ENCODE measurements at regions not wholly inside any gene's neighbourhood (a gene's known extent, or its start where the extent isn't known, plus 50 kb on each side); places are given as distances from the start of the nearest gene placed in this dataset.
"Not testable (repeated sequence)": the region's sequence is repeated elsewhere in the genome, so short reads cannot be mapped to it uniquely, and the experiment has no call there.

DNA sequence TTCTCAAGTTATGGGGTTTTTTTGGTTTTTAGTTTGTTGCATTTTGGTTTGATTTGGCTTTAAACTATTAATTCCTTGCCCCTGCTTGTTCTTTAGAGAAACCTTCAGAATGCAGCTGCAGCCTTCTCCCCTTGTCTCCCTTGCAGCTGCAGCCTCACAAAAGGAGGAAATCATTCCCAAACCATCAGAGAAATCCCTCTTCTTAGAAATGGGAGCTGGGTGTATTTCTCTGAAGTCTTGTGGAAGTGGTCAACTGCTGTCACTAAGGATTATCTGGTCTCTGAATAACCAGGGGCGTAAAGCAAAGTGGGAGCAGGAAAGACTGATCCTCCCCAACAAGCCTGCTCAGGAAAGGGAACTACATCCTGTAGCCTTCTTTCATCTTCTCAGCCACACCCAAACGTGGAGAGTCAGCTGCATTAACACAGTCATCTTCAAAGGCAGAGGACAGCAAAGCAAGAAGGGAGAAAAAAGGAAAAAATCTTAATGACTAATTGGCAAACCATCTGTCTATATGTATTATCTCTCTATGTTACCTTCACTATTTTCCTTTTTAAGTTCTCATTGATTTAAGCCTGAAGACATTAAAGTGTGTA is 1834.1 kb upstream of the PIK3C3 start:
- H4K20me1 ChIP-seq (ENCODE audit: low read depth): no peaks in the 10 kb centered on the region
- peaks cover 10% of the 10 kb centered on the region for H3K4me1 ChIP-seq
- H3K27ac ChIP-seq: no peak overlapping the region
- Mint-ChIP-seq H3K27me3 (ENCODE audit: insufficient read depth, low read depth) (no peaks in the 10 kb centered on the region), H3K4me3 (no peak overlapping the region), H3K9me3 (peaks cover 42% of the 10 kb centered on the region), H3K27ac (no peak overlapping the region), H3K36me3 (no peaks in the 10 kb centered on the region), H3K4me1 (no peaks in the 10 kb centered on the region)
- H3K79me2 ChIP-seq (ENCODE audit: low read depth): no peaks in the 10 kb centered on the region
- H3F3A ChIP-seq (ENCODE audit: low read depth): no peaks in the 10 kb centered on the region
- peak; percentile 2 for DNase-seq (ENCODE audit: low spot score)
- H3K27me3 ChIP-seq: no peaks in the 10 kb centered on the region
- no peak for TF ChIP-seq EZH2phosphoT487 (IDR thresholded peaks at IDR 0.05)
- TF ChIP-seq, protein P1, sequence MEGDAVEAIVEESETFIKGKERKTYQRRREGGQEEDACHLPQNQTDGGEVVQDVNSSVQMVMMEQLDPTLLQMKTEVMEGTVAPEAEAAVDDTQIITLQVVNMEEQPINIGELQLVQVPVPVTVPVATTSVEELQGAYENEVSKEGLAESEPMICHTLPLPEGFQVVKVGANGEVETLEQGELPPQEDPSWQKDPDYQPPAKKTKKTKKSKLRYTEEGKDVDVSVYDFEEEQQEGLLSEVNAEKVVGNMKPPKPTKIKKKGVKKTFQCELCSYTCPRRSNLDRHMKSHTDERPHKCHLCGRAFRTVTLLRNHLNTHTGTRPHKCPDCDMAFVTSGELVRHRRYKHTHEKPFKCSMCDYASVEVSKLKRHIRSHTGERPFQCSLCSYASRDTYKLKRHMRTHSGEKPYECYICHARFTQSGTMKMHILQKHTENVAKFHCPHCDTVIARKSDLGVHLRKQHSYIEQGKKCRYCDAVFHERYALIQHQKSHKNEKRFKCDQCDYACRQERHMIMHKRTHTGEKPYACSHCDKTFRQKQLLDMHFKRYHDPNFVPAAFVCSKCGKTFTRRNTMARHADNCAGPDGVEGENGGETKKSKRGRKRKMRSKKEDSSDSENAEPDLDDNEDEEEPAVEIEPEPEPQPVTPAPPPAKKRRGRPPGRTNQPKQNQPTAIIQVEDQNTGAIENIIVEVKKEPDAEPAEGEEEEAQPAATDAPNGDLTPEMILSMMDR (IDR thresholded peaks at IDR 0.05): no peak
- TF ChIP-seq EZH2 (IDR thresholded peaks at IDR 0.05): no peak
- no peaks in the 10 kb centered on the region for H3K9me3 ChIP-seq (ENCODE audit: low read depth)
- H3K4me2 ChIP-seq: peak overlapping the region; percentile 5
- no peaks in the 10 kb centered on the region for H3K36me3 ChIP-seq
- H3K9ac ChIP-seq: no peak overlapping the region
- H3K4me3 ChIP-seq: no peak overlapping the region
- H2AFZ ChIP-seq (replicated peaks): no peak overlapping the region

DNA sequence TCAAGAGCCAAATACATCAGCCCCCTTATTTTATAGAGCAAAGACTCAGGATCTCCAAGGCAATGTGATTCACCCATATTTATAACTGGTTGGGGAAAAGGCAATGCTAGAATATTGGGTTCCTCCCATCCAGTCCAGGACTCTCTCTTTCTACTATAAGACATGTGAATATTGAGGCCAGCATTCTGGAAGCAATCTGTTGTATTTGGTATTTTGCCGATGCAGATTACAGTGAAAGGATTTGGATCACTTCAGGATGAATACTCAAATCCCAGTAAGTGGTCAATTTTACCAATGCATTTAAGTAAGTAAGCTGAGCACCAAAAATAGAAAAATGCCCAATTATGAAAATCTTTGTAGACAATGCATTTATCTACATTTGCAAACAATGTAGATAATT is 1834.7 kb upstream of the PIK3C3 start:
- no peak overlapping the region for H3K4me3 ChIP-seq
- H3K27ac Mint-ChIP-seq: no peak overlapping the region
- TF ChIP-seq EZH2phosphoT487 (IDR thresholded peaks at IDR 0.05) (no peak), EZH2 (IDR thresholded peaks at IDR 0.05) (no peak)
- TF ChIP-seq, protein P1 (IDR thresholded peaks at IDR 0.05): no peak
- H3K27ac ChIP-seq: no peak overlapping the region
- no peaks in the 10 kb centered on the region for H3F3A ChIP-seq (ENCODE audit: low read depth)
- no peaks in the 10 kb centered on the region for H3K36me3 Mint-ChIP-seq
- H2AFZ ChIP-seq (replicated peaks): no peak overlapping the region
- H3K4me1 Mint-ChIP-seq: no peaks in the 10 kb centered on the region
- no peaks in the 10 kb centered on the region for H3K27me3 ChIP-seq
- DNase-seq (ENCODE audit: low spot score): no peak
- no peaks in the 10 kb centered on the region for H3K36me3 ChIP-seq
- H3K9me3 Mint-ChIP-seq: peaks cover 42% of the 10 kb centered on the region
- peaks cover 10% of the 10 kb centered on the region for H3K4me1 ChIP-seq
- H3K4me3 Mint-ChIP-seq: no peak overlapping the region
- H3K79me2 ChIP-seq (ENCODE audit: low read depth): no peaks in the 10 kb centered on the region
- no peak overlapping the region for H3K9ac ChIP-seq
- no peaks in the 10 kb centered on the region for H3K27me3 Mint-ChIP-seq (ENCODE audit: insufficient read depth, low read depth)
- H4K20me1 ChIP-seq (ENCODE audit: low read depth): no peaks in the 10 kb centered on the region
- H3K9me3 ChIP-seq (ENCODE audit: low read depth): no peaks in the 10 kb centered on the region
- no peak overlapping the region for H3K4me2 ChIP-seq

DNA sequence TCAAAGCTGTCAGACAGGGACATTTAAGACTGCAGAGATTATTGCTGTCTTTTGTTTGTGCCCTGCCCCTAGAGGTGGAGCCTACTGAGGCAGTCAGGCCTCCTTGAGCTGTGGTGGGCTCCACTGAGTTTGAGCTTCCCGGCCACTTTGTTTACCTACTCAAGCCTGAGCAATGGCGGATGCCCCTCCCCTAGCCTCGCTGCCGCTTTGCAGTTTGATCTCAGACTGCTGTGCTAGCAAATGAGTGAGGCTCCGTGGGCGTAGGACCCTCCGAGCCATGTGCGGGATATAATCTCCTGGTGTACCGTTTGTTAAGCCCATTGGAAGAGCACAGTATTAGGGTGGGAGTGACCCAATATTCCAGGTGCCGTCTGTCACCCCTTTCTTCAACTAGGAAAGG is 1835.5 kb upstream of the PIK3C3 start:
- H3K36me3 Mint-ChIP-seq; H3K4me3 ChIP-seq; H3K79me2 ChIP-seq (ENCODE audit: low read depth); H3K9ac ChIP-seq; H3K4me1 Mint-ChIP-seq; H3K27ac ChIP-seq; H3F3A ChIP-seq (ENCODE audit: low read depth); DNase-seq (ENCODE audit: low spot score); H3K27me3 ChIP-seq; H4K20me1 ChIP-seq (ENCODE audit: low read depth); H3K9me3 ChIP-seq (ENCODE audit: low read depth); H3K27me3 Mint-ChIP-seq (ENCODE audit: insufficient read depth, low read depth); H3K4me3 Mint-ChIP-seq; H3K27ac Mint-ChIP-seq; H2AFZ ChIP-seq (replicated peaks); H3K4me2 ChIP-seq; H3K36me3 ChIP-seq: not testable (repeated sequence)
- peaks cover 10% of the 10 kb centered on the region for H3K4me1 ChIP-seq
- H3K9me3 Mint-ChIP-seq: peaks cover 44% of the 10 kb centered on the region

DNA sequence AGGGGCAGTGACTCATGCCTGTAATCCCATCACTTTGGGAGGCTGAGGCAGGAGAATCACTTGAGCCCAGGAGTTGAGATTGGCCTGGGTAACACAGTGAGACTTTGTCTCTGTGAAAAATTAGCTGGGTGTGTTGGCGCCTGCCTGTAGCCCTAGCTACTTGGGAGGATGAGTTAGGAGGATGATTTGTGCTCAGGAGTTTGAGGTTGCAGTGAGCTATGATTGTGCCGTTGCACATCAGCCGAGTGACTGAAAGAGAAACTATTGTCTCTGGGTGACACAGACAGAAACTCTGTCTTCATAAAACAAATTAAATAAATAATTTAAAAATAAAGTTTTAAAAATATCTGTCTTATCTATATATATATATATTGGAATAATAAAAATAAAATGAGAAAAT is 1844.6 kb upstream of the PIK3C3 start:
- Histone ChIP-seq H3K4me1 (no peaks in the 10 kb centered on the region), H2AFZ (replicated peaks) (no peak overlapping the region)

More for the DNA sequence above, 1844.6 kb upstream of the PIK3C3 start:
- Mint-ChIP-seq H3K27me3 (ENCODE audit: insufficient read depth, low read depth) (peaks cover 5% of the 10 kb centered on the region), H3K4me3 (no peak overlapping the region), H3K27ac (no peak overlapping the region), H3K36me3 (no peaks in the 10 kb centered on the region), H3K4me1 (peaks cover under 1% of the 10 kb centered on the region), H3K9me3 (peaks cover 5% of the 10 kb centered on the region)
- no peak for DNase-seq (ENCODE audit: low spot score)
- Histone ChIP-seq H3K4me2 (no peak overlapping the region), H3K27ac (no peak overlapping the region), H3F3A (ENCODE audit: low read depth) (no peaks in the 10 kb centered on the region), H3K4me3 (no peak overlapping the region), H3K9ac (no peak overlapping the region), H4K20me1 (ENCODE audit: low read depth) (no peaks in the 10 kb centered on the region), H3K79me2 (ENCODE audit: low read depth) (no peaks in the 10 kb centered on the region), H3K27me3 (no peaks in the 10 kb centered on the region), H3K9me3 (ENCODE audit: low read depth) (no peaks in the 10 kb centered on the region), H3K36me3 (no peaks in the 10 kb centered on the region)
- no peak for TF ChIP-seq EZH2phosphoT487 (IDR thresholded peaks at IDR 0.05)
- TF ChIP-seq, protein P1 (IDR thresholded peaks at IDR 0.05): no peak
- TF ChIP-seq EZH2 (IDR thresholded peaks at IDR 0.05): no peak
